SHP77 treated with DMSO at 0.1 percent for 48 hours (cell line): ENCODE measurements at regions not wholly inside any gene's neighbourhood (a gene's known extent, or its start where the extent isn't known, plus 50 kb on each side); places are given as distances from the start of the nearest gene placed in this dataset.
"Not testable (repeated sequence)": the region's sequence is repeated elsewhere in the genome, so short reads cannot be mapped to it uniquely, and the experiment has no call there.

ENCODE experiments used
- DNase-seq: peaks from one replicate; lab custom pipeline; 2025; lab: John Stamatoyannopoulos, UW

- DNase-seq, result no peak
Observed at GRCh38 chr5:10017786-10018185, 231.9 kb downstream of the ATPSCKMT start.

- not testable (repeated sequence) for DNase-seq
Observed at GRCh38 chr5:10016559-10016958, 233.1 kb downstream of the ATPSCKMT start.

- not testable (repeated sequence) for DNase-seq
Observed at GRCh38 chr5:10015681-10016080, 234.0 kb downstream of the ATPSCKMT start.

- DNase-seq, result no peak
Observed at GRCh38 chr5:10009802-10010201, 239.9 kb downstream of the ATPSCKMT start.

- no peak for DNase-seq
Observed at GRCh38 chr5:9987101-9987500, 262.6 kb downstream of the ATPSCKMT start.

- DNase-seq, result no peak
Observed at GRCh38 chr5:9977070-9977469, 272.6 kb downstream of the ATPSCKMT start.

GRCh38 chr5:9976621-9977020 is 273.1 kb downstream of the ATPSCKMT start:
- DNase-seq, result no peak

GRCh38 chr5:9972059-9972458 is 277.6 kb downstream of the ATPSCKMT start:
- DNase-seq, result no peak

- no peak for DNase-seq
Observed at GRCh38 chr5:9971301-9971700, 278.4 kb downstream of the ATPSCKMT start.

- no peak for DNase-seq
Observed at GRCh38 chr5:9958914-9959313, 290.8 kb downstream of the ATPSCKMT start.

GRCh38 chr5:9957214-9957613 is 292.5 kb downstream of the ATPSCKMT start:
- DNase-seq, result no peak

GRCh38 chr5:9956725-9957124 is 293.0 kb downstream of the ATPSCKMT start:
- no peak for DNase-seq

GRCh38 chr5:9955586-9955985 is 294.1 kb downstream of the ATPSCKMT start:
- DNase-seq, result no peak

GRCh38 chr5:9954869-9955268 is 294.8 kb downstream of the ATPSCKMT start:
- DNase-seq, result no peak

- DNase-seq, result no peak
Observed at GRCh38 chr5:9953691-9954090, 296.0 kb downstream of the ATPSCKMT start.

GRCh38 chr5:9951865-9952516 is 297.7 kb downstream of the ATPSCKMT start:
- DNase-seq, result no peak

GRCh38 chr5:9947944-9948343 is 301.7 kb downstream of the ATPSCKMT start:
- no peak for DNase-seq

GRCh38 chr5:9947225-9947714 is 302.4 kb downstream of the ATPSCKMT start:
- DNase-seq, result no peak

GRCh38 chr5:9932770-9933169 is 302.6 kb upstream of the TAS2R1 start:
- DNase-seq, result no peak

GRCh38 chr5:9930156-9930555 is 300.0 kb upstream of the TAS2R1 start:
- DNase-seq, result no peak

GRCh38 chr5:9928326-9928725 is 298.2 kb upstream of the TAS2R1 start:
- DNase-seq, result no peak

GRCh38 chr5:9927521-9927997 is 297.4 kb upstream of the TAS2R1 start:
- DNase-seq, result no peak

- no peak for DNase-seq
Observed at GRCh38 chr5:9927106-9927505, 297.0 kb upstream of the TAS2R1 start.

GRCh38 chr5:9924614-9925013 is 294.5 kb upstream of the TAS2R1 start:
- no peak for DNase-seq
